GM19351 (cell line): ENCODE measurements at regions not wholly inside any gene's neighbourhood (a gene's known extent, or its start where the extent isn't known, plus 50 kb on each side); places are given as distances from the start of the nearest gene placed in this dataset.
A peak's percentile ranks its signal among the peaks of the same experiment; 100 is the strongest.

Experiments used
- ATAC-seq: cut with Tn5 transposase; IDR thresholded peaks from one replicate; pipeline ENCODE4 v1.9.1; 2021; ENCODE audit warnings: mild to moderate bottlenecking, moderate library complexity; ENCODE audit not compliant: unreplicated experiment

GRCh38 chr20:22333885-22334545 is 250.4 kb downstream of the FOXA2 start:
- peak; percentile 89 for ATAC-seq

GRCh38 chr20:22324505-22324904 is 259.9 kb downstream of the FOXA2 start:
- no peak for ATAC-seq

DNA sequence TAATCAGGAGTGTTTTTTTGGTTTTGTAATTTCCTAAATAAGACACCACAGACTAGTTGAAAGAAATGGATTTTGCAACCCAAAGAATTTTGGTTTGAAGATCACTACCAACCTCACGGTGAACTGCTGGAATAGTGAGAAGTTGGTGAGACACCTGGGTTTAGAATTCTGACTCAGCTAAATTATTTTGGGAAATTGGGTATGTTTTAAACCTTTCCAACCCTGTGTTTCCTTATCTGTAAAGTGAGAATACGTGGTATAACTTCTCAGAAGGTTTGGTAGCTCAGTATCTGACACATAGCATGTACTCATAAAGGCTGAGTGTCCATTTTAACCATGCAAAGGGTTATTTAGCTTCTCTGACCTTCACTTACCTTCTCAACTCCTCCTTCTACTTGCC is 261.9 kb downstream of the FOXA2 start:
- no peak for ATAC-seq

DNA sequence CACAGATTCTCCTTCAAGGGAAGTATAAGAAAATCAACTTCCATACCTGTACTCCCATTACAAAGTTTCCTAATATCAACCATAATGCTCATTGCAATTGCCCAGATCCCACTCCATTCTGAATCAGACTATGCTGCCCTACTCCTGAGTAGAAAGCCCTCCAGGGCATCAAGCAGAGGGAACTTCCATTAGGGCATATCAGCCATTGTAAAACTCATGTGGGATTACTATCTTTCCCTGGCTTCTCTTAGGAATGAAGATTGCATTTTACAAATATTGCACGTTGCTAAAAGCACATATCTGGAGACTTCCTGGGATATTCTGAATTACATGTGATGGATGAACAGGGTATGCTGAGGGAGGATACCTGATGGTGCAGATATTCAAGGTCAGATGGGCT is 263.2 kb downstream of the FOXA2 start:
- no peak for ATAC-seq

GRCh38 chr20:22320245-22320915 is 264.0 kb downstream of the FOXA2 start:
- ATAC-seq, result no peak

DNA sequence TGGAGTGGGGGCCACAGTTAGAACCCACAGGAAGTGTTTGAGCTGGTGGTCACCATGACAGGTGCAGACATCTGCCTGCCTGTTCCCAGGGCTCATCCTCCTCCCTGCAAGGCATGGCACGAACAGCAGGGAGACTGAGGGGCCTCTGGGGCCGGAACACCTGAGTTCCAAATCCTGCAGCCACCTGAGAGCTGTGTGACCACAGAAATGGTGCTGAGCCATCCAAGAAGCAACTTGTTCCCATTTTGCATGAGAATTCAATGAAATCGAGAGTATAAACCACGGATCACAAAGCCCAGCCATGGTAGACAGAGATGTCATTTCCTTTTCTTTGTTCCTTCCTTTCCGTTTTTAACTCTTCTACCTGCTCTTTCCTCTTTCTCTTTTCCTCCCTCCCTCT is 268.6 kb downstream of the FOXA2 start:
- ATAC-seq, result no peak

DNA sequence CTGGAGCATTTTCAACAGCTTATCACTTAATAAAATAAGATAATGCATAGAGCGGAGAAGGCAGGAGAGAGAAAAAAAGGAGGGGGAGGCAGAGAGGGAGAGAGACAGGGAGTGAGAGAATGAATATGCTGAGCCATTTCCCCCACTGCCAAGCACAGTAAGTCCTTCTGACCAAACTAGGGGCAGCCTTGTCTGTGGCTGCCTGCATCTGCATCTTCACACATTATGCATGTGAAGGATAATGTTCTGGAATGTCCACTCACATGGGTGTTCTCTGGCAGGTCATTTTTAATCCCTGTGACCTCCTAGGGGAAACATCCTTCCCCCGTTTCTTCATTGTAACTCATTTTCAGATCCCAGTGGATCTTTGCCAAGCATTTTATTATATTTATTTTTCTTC is 269.3 kb downstream of the FOXA2 start:
- no peak for ATAC-seq

DNA sequence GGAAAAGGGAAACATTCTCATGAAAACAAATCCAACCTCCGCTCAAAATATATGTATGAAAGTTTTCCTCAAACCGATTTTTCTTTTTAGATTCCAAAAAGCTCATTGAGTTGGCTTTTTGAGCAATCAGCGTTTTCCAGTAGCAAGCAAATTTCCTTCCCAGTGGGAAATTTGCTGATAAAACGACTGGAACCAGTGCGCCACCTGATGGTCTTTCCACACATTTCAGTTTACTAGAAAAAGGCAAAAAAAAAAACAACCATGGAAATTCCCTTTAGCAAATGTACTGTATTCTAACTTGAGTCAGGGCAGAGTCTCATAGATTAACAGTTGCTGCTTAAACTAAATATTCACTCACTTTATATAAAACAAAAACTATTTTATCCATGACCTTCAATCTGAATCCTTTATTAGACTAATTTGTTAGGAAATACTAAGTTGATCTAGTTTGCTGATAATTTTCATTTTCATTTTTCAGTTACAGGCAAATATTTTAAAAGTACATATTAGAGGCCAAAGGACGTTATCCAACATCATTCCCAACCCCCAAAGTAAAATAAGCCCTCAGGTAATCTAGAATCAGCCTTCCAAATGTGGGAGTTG is 271.5 kb downstream of the FOXA2 start:
- no peak for ATAC-seq

- no peak for ATAC-seq
Measured at GRCh38 chr20:22308934-22309333, 275.4 kb downstream of the FOXA2 start.

GRCh38 chr20:22307409-22307808 is 277.0 kb downstream of the FOXA2 start:
- no peak for ATAC-seq

- no peak for ATAC-seq
Measured at GRCh38 chr20:22305381-22305780, 279.0 kb downstream of the FOXA2 start.

DNA sequence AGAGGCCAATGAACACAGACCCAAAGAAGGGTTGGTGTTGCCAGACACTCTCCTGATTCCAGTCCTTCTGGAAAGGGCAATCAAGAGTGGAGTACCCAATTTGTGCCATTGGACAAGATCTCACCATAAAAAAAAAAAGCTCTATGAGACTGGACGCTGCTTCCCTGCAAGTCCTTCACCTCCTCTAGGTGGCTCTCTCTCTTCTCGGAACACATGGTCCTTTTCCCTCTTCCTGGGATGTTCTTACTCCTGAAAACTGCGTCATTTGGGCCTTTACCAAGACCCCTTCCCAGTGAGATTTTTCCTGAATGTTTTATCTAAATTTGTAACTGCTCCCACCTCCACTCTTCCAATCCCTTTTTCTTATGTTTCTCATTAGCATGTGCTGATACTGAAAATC is 280.8 kb downstream of the FOXA2 start:
- ATAC-seq, result no peak

- ATAC-seq, result no peak
Measured at GRCh38 chr20:22302039-22302438, 282.3 kb downstream of the FOXA2 start.

GRCh38 chr20:22293886-22294285 is 290.5 kb downstream of the FOXA2 start:
- no peak for ATAC-seq

DNA sequence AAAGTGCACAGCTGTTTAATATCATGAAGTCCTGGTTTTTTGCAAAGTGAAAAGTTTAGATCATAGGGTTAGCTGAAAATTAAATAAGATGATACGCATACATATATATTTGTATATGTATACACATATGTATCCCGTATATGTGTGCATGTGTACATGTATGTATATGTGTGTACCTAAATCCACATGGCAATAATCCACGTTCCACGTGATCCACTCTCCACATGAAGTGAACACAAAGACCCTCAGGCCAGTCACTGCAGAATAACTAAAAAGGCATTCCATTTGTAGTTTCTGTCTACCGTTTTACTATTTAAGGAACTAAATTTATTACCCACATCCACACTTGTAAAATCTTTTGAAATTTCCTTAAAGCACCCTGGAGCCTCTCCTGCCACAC is 294.9 kb downstream of the FOXA2 start:
- no peak for ATAC-seq

GRCh38 chr20:22288957-22289356 is 295.4 kb downstream of the FOXA2 start:
- ATAC-seq, result no peak

GRCh38 chr20:22288156-22288555 is 296.2 kb downstream of the FOXA2 start:
- ATAC-seq, result no peak

DNA sequence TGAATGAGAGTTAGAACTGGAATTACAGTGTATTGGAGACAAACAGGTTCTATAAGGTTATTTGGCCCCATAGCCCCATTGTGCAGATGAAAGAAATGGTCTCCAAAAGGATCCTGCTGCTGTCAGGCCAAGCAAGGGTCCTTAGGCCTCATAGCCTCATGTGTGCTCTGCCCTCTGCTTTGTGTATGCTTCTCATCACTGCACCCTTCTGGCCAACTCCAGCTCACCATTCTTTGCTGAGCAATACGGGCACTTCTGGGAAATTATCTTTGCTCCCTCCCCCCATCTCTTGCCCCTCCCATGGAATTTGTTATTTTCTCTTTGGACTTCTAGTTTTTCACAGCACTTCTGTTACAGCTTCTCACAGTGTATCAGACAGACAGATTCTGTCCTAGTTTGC is 298.8 kb downstream of the FOXA2 start:
- no peak for ATAC-seq

DNA sequence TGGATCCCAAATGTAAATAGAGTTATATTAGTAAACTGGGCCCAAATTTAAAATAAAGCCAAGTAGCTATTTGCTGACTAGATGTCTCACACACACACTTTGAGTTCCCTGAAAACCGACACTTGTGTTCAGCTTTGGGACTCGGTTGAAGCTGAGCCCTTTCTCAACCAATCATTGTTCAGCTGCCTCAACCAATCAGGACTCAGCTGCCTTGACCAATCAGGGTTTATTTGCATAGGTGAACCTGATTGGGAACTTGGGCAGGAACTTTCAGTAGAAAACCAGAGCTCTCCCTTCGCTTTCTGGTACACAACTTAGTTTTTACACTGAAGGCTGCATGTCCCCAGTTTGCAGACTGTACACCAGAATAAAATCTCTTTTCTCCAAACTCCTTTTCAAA is 301.7 kb downstream of the FOXA2 start:
- ATAC-seq, result no peak

DNA sequence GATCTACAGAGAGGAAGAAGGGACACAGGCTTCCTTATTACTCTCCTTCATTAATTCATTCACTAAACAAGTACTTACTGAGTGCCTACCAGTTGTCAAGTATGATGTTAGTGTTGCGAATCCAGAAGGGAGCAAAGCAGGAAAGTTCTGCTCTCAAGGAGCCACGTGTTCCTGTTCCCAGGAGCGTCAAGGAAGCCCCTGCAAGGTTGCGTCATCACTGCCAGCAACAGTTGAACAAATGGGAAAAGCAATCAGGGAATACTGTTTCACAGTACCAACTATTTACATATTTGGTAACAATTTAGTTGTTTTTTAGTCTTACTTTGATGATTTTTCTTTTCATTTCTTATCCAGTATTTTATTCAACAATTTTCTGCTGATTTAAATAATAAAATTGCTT is 310.0 kb downstream of the FOXA2 start:
- ATAC-seq, result no peak

- ATAC-seq, result no peak
Measured at GRCh38 chr20:22268675-22269074, 315.7 kb downstream of the FOXA2 start.

DNA sequence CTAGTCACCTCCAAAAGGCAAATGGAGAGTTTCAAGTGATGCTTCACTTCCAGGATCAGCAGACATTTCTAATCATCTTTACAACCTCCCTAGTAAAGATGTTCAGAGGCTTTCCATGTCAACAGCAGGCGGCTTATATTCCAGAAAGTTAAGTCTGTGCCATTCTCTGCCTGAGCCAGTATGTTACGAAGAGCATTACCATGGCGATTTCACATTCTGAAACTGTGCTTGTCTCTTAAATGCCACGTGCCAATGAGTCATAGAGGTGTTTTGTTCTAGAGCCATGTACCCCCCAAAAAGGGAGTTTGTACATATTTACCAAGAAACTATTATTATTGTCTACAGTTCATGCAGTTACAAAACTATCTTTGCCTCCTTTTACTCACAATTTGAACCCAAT is 319.5 kb downstream of the FOXA2 start:
- no peak for ATAC-seq
